Stimulated activated CD4-positive, alpha-beta T cell treated with anti-CD3 and anti-CD28 coated beads, Interleukin-4, amount 100 ng/mL, for 4 hours (primary cell): ENCODE measurements at regions not wholly inside any gene's neighbourhood (a gene's known extent, or its start where the extent isn't known, plus 50 kb on each side); places are given as distances from the start of the nearest gene placed in this dataset.
A peak's percentile ranks its signal among the peaks of the same experiment; 100 is the strongest.
"Not testable (repeated sequence)": the region's sequence is repeated elsewhere in the genome, so short reads cannot be mapped to it uniquely, and the experiment has no call there.

Experiments used
- DNase-seq, 2 experiments: peaks; one replicate each; pipeline ENCODE4 v3.0.0-alpha.2; 2020

GRCh38 chr12:8282181-8282580, 54.8 kb upstream of the FAM90A1 start:
- not testable (repeated sequence) for DNase-seq

- not testable (repeated sequence) for DNase-seq
Measured at GRCh38 chr12:8285681-8286080, 58.3 kb upstream of the FAM90A1 start.

- DNase-seq: not testable (repeated sequence)
Measured at GRCh38 chr12:8291764-8292163, 64.3 kb upstream of the FAM90A1 start.

- DNase-seq: not testable (repeated sequence)
Measured at GRCh38 chr12:8294662-8295061, 67.2 kb upstream of the FAM90A1 start.

- not testable (repeated sequence) for DNase-seq
Measured at GRCh38 chr12:8308611-8309010, 81.2 kb upstream of the FAM90A1 start.

GRCh38 chr12:8315997-8316396, 88.6 kb upstream of the FAM90A1 start:
- not testable (repeated sequence) for DNase-seq

GRCh38 chr12:8317675-8318074, 90.3 kb upstream of the FAM90A1 start:
- not testable (repeated sequence) for DNase-seq

- DNase-seq: peak; percentile 0 to 8
Measured at GRCh38 chr12:8320251-8320730, 92.9 kb upstream of the FAM90A1 start.

- DNase-seq: not testable (repeated sequence)
Measured at GRCh38 chr12:8320791-8321370, 93.5 kb upstream of the FAM90A1 start.

GRCh38 chr12:8325145-8325839, 97.9 kb upstream of the FAM90A1 start:
- not testable (repeated sequence) for DNase-seq

- DNase-seq: not testable (repeated sequence)
Measured at GRCh38 chr12:8328835-8329234, 101.4 kb upstream of the FAM90A1 start.

GRCh38 chr12:8332373-8332772, 105.0 kb upstream of the FAM90A1 start:
- not testable (repeated sequence) for DNase-seq

- not testable (repeated sequence) for DNase-seq
Measured at GRCh38 chr12:8351073-8351472, 104.7 kb upstream of the CLEC6A start.

- DNase-seq: not testable (repeated sequence)
Measured at GRCh38 chr12:8354741-8355140, 101.0 kb upstream of the CLEC6A start.

- DNase-seq: not testable (repeated sequence)
Measured at GRCh38 chr12:8355531-8355930, 100.2 kb upstream of the CLEC6A start.

GRCh38 chr12:8373744-8374143, 82.0 kb upstream of the CLEC6A start:
- not testable (repeated sequence) for DNase-seq

- DNase-seq: not testable (repeated sequence)
Measured at GRCh38 chr12:8375122-8375521, 80.6 kb upstream of the CLEC6A start.

GRCh38 chr12:8377756-8378155, 78.0 kb upstream of the CLEC6A start:
- not testable (repeated sequence) for DNase-seq

GRCh38 chr12:8382556-8382955, 73.2 kb upstream of the CLEC6A start:
- not testable (repeated sequence) for DNase-seq

- DNase-seq: not testable (repeated sequence)
Measured at GRCh38 chr12:8384686-8385085, 71.1 kb upstream of the CLEC6A start.

- not testable (repeated sequence) for DNase-seq
Measured at GRCh38 chr12:8385431-8385830, 70.3 kb upstream of the CLEC6A start.

- DNase-seq: not testable (repeated sequence)
Measured at GRCh38 chr12:8386661-8387060, 69.1 kb upstream of the CLEC6A start.

GRCh38 chr12:8389296-8389695, 66.5 kb upstream of the CLEC6A start:
- not testable (repeated sequence) for DNase-seq
